GM19240 (cell line): ENCODE measurements at regions not wholly inside any gene's neighbourhood (a gene's known extent, or its start where the extent isn't known, plus 50 kb on each side); places are given as distances from the start of the nearest gene placed in this dataset.

Source experiments
- DNase-seq: peaks from one replicate; pipeline ENCODE4 v3.0.0; 2011; ENCODE audit warnings: low spot score; ENCODE audit not compliant: insufficient read length

DNA sequence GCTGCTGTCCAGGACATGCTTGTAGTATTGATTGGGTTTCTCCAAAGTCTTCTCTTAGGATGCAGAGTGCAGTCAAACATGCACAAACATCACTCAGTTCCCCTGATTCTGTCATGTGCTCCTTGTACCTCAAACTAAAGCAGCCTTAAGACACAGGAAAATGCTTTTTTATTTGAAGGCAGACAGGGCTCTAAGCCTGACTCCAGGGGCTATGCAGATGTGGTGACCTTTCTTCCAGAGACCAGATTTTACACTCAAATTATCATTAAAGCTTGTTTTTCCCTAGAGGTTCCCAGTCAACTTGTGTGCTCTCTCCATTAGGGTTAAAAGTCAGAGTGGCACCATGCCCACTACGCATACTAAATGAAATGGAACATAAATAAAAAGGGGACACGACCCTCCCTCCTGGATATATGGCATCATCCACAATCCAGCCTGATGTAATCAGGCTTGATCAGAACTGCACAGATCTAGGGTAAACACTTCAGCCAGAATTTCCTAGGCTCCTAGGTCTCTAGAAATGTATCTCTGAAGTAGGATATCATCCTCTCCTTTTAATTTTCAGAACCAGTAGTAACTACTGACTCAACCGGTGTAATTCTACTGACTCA is 771.1 kb downstream of the NR2F1-AS1 start:
- DNase-seq, result no peak

DNA sequence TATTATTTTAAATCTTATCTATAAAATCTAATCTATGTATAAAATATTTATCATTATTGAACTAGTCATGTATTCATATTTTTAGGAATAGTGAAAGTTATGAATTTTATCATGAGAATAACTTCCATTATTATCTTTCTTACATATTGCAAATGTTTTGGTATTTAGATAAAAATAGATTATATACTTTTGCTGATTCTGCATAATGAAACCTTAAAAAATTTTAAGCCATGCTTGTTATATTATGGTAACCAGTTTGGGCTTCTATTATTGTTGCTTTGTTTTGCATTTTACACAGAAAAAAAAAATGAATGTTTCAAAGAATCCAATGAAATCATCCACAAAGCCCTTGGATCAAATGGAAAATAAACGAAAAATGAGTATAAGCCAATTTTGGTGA is 772.5 kb downstream of the NR2F1-AS1 start:
- DNase-seq, result no peak

DNA sequence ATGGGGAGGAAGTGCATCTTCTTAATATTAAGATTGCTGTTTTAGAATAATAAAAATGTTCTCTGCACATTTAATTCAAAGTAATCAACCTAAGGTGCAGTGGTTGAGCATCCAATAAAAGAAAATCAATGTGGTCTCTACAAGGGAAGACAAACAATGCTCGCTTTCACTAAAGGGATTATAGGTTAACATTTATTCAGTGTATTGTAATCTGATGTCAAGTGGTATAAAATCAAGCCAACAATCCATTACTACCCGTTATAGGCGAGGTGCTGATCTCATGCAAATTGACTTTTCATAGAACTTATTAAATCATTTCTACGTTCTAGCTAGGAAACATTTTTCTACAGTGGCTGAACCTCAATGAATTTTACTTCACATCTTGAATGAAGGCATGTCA is 773.9 kb downstream of the NR2F1-AS1 start:
- no peak for DNase-seq

DNA sequence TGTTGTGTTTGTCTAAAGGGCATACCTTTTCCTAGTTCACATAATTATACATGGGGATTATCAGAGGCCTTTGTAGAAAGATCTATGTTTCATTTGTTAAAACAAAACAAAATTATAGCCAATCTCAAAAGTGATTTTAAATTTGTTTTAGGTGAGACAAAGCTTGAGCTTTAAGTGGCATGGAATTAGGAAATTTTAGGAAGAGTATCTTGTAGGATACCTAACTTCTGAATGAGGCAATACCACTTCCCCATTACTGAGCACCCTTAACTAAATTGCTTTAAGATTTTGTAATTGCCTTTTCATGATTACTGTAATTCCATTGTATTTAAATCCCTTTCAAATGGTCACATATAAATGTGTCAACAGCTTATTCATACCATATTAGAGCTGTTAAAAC is 775.6 kb downstream of the NR2F1-AS1 start:
- DNase-seq, result no peak

DNA sequence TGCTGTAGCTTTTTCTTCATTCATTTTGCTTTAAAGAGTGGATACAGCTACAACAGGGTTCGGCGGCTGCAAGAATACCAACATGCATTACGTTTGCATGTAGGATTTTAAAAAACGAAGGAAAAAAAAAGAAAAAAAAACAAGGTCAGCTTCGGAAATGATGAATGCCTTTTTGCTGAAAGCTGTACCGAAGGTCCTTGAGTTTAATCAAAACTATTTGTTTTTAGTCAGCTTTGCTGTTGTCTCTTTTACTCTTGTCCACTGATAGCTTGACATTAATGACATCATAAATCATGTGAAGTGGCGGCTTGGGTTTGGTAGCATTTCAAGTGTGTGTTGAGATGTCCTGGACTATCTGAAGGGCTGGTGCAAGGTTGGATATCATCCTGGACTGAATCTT is 779.1 kb downstream of the NR2F1-AS1 start:
- no peak for DNase-seq

DNA sequence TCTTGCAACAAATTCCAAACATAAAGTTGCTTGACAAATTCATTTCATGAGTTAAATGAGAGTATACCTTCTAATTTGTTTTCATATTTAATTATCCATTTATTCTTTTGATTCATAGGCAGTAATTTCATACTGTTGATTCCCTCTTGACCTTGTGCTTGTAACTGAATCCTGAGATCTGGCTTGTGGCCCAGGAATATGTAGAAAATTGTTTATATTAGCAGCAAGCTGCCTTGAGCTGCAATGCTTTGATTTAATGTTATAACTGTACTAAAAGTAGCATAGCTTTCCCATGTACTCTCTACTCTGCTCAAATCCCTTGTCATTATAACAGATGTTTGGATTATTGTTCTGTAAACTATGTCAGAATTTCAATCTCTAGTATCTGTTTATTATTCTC is 780.7 kb downstream of the NR2F1-AS1 start:
- DNase-seq, result no peak

DNA sequence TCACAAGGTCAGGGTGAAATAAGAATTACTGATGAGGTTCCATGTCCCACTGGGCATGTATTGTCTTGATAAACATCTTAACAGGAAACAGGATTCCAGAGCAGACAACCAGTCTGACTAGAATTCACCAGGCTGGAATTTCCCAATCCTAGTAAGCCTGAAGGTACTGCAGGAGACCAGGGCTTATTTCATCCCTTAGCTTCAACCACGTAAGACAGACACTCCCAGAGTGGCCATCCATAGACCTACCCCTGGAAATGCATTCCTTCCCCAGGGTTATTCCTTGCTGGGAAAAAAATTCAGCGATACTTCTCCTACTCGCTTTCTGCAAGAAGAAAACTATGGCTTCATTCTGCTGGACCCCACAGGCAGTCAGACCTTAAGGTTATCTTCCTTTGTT is 785.4 kb downstream of the NR2F1-AS1 start:
- DNase-seq, result no peak

DNA sequence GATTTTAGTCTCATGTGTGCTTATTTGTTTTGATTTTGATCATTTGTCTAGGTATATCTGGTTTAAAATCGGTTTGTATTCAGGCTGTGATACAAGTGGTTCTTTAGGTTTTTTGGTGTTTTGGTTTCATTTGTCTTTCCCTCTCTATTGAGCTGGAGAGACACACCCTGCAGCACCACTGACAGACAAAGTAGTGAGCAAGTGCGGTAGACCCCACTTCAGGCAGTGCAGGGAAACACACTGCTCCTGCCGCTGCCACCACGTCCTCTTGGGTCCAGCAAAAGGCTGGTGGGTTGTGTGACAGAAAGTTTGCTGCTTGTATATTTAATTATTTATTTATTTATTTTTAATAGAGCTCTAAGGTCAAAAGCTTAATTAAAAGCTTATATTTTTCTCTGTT is 801.0 kb downstream of the NR2F1-AS1 start:
- DNase-seq, result no peak

DNA sequence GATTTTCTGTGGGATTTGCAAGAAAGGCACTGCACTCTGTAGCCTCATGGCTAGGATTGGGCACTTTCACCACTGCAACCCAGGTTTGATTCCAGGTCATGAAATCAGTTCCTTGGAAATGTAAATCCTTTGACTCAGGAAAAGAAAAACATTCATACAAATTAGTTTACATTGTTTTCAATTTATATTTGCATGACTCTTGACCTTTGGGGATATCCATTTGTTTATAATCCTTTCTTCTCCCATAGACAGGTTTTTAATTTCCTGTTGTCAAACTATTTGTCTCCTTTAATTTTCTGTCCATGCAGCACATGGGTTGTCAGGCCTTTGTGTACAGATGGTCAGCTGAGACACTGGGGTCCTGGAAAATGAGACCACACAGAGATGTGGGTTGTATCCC is 801.5 kb downstream of the NR2F1-AS1 start:
- no peak for DNase-seq

DNA sequence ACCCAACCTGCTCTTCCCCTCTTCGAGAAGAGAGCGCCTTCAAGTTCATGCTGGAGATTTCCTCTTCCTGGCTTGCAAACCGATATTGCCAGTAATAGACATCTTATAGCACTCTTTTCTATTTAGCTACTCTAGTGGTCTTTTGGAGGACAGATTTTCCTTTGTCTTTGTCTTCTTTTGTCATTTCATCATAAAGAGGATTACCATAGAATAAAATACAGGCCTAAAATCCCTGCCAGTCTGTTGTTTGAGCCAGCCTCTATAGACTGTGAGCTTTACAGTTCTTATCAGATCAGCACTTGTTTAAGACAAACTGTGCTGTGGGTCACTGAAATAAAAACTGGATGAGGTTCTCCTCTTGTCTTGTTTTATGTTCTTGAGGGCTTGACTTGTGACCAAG is 802.8 kb downstream of the NR2F1-AS1 start:
- no peak for DNase-seq

DNA sequence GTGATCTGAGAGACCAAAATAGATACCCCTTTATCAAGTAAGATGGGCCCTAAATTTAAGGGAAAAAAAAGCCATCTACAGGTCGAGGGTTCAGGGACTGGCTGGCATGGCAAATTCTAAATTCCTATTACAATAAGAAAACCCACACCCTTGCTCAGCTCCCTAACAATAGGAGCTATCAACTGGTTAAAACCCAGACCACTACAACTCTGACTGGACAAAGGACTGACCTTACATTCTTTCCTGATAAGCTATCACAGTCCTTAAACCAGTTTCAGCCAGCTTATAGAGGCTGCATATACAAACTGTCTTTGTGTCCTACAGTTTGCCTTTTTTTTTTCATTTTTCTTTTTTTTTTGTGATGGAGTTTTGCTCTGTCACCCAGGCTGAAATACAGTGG is 803.6 kb downstream of the NR2F1-AS1 start:
- DNase-seq, result no peak

DNA sequence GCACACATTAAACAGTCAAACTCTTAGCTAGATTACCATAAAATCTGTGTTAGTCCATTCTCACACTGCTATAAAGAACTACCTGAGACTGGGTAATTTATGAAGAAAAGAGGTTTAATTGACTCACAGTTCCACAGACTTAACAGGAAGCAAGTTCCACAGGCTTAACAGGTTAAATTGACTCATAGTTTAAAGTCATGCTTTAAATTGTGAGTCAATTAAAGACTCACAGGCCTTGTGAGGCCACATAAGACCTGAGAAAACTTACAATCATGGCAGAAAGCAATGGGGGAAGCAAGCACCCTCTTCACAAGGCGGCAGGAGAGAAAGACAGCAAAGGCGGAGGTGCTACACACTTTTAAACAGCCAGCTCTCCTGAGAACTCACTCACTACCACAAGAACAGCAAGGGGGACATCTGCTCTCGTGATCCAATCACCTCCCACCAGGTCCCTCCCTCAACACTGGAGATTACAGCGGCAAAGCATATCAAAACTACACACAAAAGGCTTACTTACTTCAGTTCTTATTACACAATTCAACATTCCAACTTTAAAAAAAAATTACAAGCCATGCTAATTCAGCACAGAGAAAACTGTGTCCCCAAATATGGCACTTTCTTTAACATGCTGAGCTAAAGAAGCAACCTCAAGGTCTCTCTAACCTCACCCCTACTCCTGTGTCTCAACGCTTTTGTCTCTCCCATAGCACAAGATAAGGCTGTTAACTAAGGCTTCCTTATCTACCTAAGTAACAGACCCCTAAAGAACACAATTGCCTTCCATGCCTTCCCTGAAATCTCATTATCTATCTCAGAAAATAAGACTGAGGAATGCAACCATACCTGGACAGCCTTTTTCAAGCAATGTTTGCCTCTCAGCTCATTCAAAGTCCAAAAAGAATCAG is 805.1 kb downstream of the NR2F1-AS1 start:
- no peak for DNase-seq

DNA sequence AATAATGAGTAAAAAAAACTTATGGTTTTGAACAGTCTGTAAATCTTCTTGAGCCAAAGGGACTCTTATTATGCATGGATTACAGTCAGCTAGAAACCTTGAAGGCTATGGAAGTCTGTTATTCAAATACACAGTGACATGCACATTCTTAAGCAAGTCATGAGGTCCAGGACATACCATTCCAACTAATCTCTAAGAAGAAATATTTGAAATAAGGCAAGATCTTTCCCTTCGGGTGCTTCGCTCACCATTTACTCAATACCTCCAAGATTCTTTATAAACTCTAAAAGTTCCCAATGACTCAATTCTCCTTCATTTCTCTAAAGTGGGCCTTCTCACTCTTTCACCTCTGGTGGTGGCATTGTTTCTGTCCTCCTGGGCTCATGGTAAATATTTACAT is 811.0 kb downstream of the NR2F1-AS1 start:
- DNase-seq, result no peak

DNA sequence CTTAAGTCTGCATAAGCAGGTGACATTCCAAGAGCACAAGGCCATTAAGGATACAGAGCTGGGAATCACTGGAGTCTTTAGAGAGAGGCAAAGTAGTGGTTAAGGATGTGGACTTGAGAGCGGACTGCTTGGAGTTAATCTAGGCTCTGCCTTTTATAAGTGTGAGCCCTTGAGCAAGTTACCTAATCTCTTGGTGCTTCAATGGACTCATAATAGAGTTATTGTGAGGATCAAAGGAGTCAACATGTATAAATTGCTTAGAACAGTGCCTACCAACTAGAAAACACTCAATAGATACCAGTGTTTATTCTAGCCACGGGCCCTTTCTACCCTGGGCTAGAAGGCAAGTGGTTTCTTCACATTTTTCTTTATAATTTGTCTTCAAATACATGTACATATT is 819.4 kb downstream of the NR2F1-AS1 start:
- DNase-seq, result no peak

DNA sequence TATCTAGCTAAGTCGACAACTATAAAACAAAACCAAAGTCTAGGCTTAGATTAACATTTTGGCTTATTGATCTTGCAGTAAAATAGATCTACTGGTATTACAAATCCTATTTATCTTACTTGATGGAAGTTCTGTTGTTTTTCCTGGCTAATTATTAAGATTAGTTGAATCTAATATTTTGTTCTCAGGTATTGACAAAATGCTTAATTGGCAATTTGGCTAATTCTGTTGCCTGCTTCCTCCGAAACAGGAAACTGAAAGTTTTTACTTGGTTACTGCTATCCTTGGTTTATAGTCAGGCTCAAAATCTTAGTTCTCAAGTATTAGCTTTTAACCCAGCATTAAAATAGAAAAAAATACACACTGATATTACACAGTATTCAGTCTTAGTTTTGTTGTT is 820.5 kb downstream of the NR2F1-AS1 start:
- no peak for DNase-seq

DNA sequence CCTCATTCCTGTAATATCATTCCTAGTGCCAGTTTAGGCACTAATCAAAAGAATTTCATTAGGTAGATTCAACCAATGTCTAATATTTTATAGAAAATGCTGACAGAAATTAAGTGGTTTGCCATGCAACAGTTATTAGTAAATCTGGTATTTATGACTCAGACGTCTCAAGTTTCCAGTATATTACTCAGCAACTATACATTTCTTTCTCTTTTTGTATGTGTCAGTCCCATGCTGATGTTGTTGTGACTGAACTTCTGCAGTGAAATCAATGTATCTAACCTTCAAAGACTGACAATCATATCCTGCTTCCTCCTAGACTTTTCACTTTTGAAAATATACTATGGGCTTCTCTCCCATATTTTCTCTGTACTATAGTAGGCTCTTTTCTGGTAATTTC is 822.5 kb downstream of the NR2F1-AS1 start:
- DNase-seq, result no peak

DNA sequence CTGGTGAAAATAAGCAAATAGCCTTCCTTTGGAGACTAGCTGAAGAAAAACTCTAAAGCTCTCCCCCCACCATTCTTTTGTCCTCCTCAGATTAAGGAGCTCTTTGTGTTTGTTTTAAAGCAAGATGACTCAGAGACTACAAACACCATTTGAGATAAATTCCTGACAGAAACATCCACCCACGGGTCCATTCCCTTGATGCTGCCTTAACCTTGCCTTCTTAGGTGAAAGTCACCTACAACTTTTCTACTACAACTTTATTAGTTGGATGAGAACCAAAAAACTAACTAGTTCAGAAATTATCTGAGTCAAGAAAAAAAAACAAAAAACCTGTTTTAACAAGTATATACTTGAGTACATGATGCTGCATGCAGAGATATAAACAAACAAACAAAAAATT is 831.1 kb downstream of the NR2F1-AS1 start:
- DNase-seq, result no peak

DNA sequence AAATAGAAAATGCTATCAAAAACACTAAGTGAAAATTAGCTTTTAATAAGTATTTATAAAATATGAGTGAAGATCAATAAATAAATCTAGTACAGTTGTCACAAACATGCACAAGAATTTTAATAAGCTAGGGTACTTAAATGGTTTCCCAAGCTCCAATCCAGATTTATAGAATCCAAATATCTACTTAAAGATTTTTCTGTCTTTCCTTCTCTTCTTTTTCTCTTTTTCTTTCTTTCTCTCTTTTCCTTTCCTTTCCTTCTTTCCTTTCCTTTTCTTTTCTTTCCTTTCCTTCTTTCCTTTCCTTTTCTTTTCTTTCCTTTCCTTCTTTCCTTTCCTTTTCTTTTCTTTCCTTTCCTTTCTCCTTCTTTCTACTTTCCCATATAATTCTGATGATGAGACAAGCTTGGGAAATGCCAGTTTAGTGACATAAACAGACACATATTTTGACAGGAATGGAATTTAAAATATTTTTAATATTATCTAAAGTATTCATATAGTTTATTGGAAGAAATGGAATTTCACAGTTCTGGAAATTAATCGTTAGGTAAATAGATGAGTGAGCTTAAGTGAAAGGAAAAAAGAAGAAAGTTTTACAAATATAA is 832.8 kb downstream of the NR2F1-AS1 start:
- no peak for DNase-seq

DNA sequence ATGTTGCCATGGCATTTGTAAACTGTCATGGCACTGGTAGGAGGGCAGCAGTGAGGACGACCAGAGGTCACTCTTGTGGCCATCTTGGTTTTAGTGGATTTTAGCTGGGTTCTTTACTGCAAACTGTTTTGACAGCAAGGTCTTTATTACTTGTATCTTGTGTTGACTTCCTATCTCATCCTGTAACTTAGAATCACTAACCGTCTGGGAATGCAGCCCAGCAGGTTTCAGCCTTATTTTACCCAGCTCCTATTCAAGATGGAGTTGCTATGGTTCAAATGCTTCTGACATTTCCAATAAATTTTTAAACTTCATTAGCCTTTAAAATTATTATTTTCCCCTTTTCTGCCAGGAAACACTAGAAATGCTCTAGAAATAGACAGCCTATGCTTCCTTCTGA is 839.1 kb downstream of the NR2F1-AS1 start:
- DNase-seq, result no peak

DNA sequence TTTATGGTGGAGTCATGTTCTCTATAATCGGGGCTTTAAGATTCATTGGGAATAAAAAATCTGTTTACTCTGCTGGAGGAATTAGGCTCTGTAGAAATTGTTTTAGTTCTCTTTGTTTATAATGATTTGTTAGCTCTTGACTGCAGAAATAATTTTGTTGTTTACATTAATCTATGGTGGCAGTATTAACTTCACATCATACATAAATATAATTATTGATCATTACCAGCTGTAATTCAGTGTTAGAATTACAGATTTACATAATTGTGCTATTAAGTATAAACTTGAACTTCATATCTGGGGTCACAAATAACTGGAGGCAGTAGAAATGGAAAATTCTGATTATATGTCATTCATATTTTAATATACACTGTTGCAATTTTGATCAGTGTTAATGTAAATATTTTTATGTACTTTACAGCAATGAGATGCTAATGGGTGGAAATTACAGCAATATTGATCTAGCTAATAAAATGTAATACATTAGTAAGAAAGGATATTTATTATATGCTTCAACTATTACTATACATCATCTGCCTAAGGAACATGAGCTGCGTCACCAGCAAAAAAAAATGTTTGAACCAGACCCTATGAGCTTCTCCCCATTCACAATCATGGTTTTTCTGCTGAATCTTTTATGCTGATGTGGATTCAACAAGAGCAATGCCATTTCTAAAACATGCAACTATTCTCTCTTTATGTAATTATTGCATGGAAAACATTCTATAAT is 846.6 kb downstream of the NR2F1-AS1 start:
- no peak for DNase-seq

DNA sequence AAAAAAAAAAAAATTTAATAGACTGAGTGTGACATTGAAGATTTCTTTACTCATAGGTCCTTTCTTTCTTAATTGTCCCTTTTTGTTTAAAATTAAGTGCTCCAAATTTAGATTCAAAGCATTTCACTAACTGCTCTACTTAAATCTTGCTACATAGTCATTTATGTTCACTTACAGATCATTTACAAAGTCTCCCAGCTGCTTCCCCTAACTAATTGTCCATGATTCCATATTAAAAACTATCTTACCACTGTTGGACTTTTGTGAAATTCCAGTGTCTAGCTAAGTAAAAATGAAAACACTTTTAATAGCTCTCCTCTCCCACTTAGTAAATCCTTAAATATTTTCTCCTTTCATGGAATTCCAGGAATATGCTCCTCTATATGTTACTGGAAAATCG is 850.5 kb downstream of the NR2F1-AS1 start:
- DNase-seq, result no peak

DNA sequence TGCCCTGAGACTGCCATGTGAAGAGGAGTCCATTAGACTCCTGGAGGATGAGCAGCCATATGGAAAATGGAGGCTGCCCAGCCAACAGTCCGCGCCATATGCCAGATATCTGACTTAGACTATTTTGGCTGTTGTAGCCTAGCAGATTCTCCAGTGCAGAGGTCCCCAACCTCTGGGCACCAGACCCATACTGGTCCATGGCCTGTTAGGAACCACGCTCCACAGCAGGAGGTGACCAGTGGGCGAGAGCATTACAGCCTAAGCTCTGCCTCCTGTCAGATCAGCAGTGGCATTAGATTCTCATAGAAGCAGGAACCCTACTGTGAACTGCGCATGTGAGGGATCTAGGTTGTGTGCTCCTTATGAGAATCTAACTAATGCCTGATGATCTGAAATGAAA is 851.9 kb downstream of the NR2F1-AS1 start:
- DNase-seq, result no peak
